Vagina (tissue), 2 donors: ENCODE measurements at regions not wholly inside any gene's neighbourhood (a gene's known extent, or its start where the extent isn't known, plus 50 kb on each side); places are given as distances from the start of the nearest gene placed in this dataset.

ENCODE experiments used
- CTCF ChIP-seq, 3 experiments: fragments of 450-650 bp in 2 of 3; fragments of 200-600 bp in 1 of 3; sonication (generic) in 1 of 3; IDR thresholded peaks; one replicate each; pipeline ENCODE4 v1.5.1; 2017 to 2019; ENCODE audit warnings: antibody characterized with exemption in 3 of 3, mild to moderate bottlenecking in 2 of 3, moderate library complexity in 2 of 3
- POLR2A ChIP-seq, 2 donors: fragments of 450-650 bp; IDR thresholded peaks; one replicate each; pipeline ENCODE4 v1.6.1; 2017; ENCODE audit warnings: antibody characterized with exemption in 2 of 2, mild to moderate bottlenecking in 2 of 2, moderate library complexity in 2 of 2

- TF ChIP-seq POLR2A (IDR thresholded peaks at IDR 0.05) (no peak), CTCF (IDR thresholded peaks at IDR 0.05) (no peak)
Measured at GRCh38 chr6:187210-187861, 105.0 kb upstream of the DUSP22 start.
